DMS79 treated with DMSO at 0.1 percent for 48 hours (cell line): ENCODE measurements at regions not wholly inside any gene's neighbourhood (a gene's known extent, or its start where the extent isn't known, plus 50 kb on each side); places are given as distances from the start of the nearest gene placed in this dataset.
"Not testable (repeated sequence)": the region's sequence is repeated elsewhere in the genome, so short reads cannot be mapped to it uniquely, and the experiment has no call there.

ENCODE experiments used
- DNase-seq: peaks from one replicate; lab custom pipeline; 2025; lab: John Stamatoyannopoulos, UW

- DNase-seq = no peak
Measured at GRCh38 chr10:33861016-33861704, 526.7 kb upstream of the NRP1 start.

- no peak for DNase-seq
Measured at GRCh38 chr10:33860552-33860951, 526.1 kb upstream of the NRP1 start.

GRCh38 chr10:33859319-33860022, 525.0 kb upstream of the NRP1 start:
- DNase-seq = no peak

- no peak for DNase-seq
Measured at GRCh38 chr10:33858326-33858725, 523.9 kb upstream of the NRP1 start.

GRCh38 chr10:33853221-33853620, 518.8 kb upstream of the NRP1 start:
- not testable (repeated sequence) for DNase-seq

- no peak for DNase-seq
Measured at GRCh38 chr10:33843379-33843778, 508.9 kb upstream of the NRP1 start.

- DNase-seq = no peak
Measured at GRCh38 chr10:33841678-33842077, 507.2 kb upstream of the NRP1 start.

- no peak for DNase-seq
Measured at GRCh38 chr10:33838731-33839130, 504.3 kb upstream of the NRP1 start.

GRCh38 chr10:33837736-33838135, 503.3 kb upstream of the NRP1 start:
- no peak for DNase-seq

GRCh38 chr10:33835556-33835955, 501.1 kb upstream of the NRP1 start:
- DNase-seq = no peak

- no peak for DNase-seq
Measured at GRCh38 chr10:33833566-33833965, 499.1 kb upstream of the NRP1 start.

- DNase-seq = no peak
Measured at GRCh38 chr10:33832124-33832787, 497.8 kb upstream of the NRP1 start.

GRCh38 chr10:33831591-33831990, 497.1 kb upstream of the NRP1 start:
- DNase-seq = no peak

- DNase-seq = not testable (repeated sequence)
Measured at GRCh38 chr10:33829899-33830298, 495.4 kb upstream of the NRP1 start.

GRCh38 chr10:33828592-33828991, 494.1 kb upstream of the NRP1 start:
- no peak for DNase-seq

- no peak for DNase-seq
Measured at GRCh38 chr10:33826186-33826585, 491.7 kb upstream of the NRP1 start.

- DNase-seq = no peak
Measured at GRCh38 chr10:33822774-33823173, 488.3 kb upstream of the NRP1 start.

- DNase-seq = no peak
Measured at GRCh38 chr10:33820531-33820930, 486.1 kb upstream of the NRP1 start.

- DNase-seq = no peak
Measured at GRCh38 chr10:33819206-33819605, 484.7 kb upstream of the NRP1 start.

GRCh38 chr10:33818343-33818742, 483.9 kb upstream of the NRP1 start:
- DNase-seq = no peak

GRCh38 chr10:33817605-33818004, 483.1 kb upstream of the NRP1 start:
- DNase-seq = no peak

- no peak for DNase-seq
Measured at GRCh38 chr10:33815776-33816175, 481.3 kb upstream of the NRP1 start.

- no peak for DNase-seq
Measured at GRCh38 chr10:33813871-33814270, 479.4 kb upstream of the NRP1 start.
